HUES6 (cell line): ENCODE measurements at regions not wholly inside any gene's neighbourhood (a gene's known extent, or its start where the extent isn't known, plus 50 kb on each side); places are given as distances from the start of the nearest gene placed in this dataset.

Experiments used
- H3K27ac ChIP-seq: 2 replicates; pipeline ENCODE4 v1.7.0; 2013; ENCODE audit warnings: low read depth, mild to moderate bottlenecking, low read length, inconsistent platforms
- H3K27me3 ChIP-seq: 2 replicates; pipeline ENCODE4 v1.6.1; 2013; ENCODE audit warnings: low read length; ENCODE audit not compliant: control insufficient read depth, insufficient read depth
- H3K36me3 ChIP-seq: 2 replicates; pipeline ENCODE4 v1.6.1; 2013; ENCODE audit warnings: low read length; ENCODE audit not compliant: control insufficient read depth, insufficient read depth
- H3K4me1 ChIP-seq: 2 replicates; pipeline ENCODE4 v1.6.1; 2013; ENCODE audit warnings: low read length; ENCODE audit not compliant: control insufficient read depth, insufficient read depth
- H3K4me3 ChIP-seq: 2 replicates; pipeline ENCODE4 v1.5.1; 2013; ENCODE audit warnings: low read depth, low read length
- H3K9ac ChIP-seq: one replicate; pipeline ENCODE4 v1.6.1; 2013; ENCODE audit warnings: mild to moderate bottlenecking, low read length
- H3K9me3 ChIP-seq: 2 replicates; pipeline ENCODE4 v1.6.1; 2013; ENCODE audit warnings: low read depth, low read length; ENCODE audit not compliant: control insufficient read depth, insufficient read depth

GRCh38 chr16:73356401-73357079, 308.6 kb upstream of the ZFHX3 start:
- H3K4me1 ChIP-seq: peaks cover 15% of the 10 kb centered on the region
- H3K27me3 ChIP-seq: no peaks in the 10 kb centered on the region
- no peaks in the 10 kb centered on the region for H3K9me3 ChIP-seq
- no peak overlapping the region for H3K9ac ChIP-seq
- H3K27ac ChIP-seq: no peak overlapping the region
- H3K36me3 ChIP-seq: no peaks in the 10 kb centered on the region
- H3K4me3 ChIP-seq: no peak overlapping the region

- H3K36me3 ChIP-seq: no peaks in the 10 kb centered on the region
- H3K4me1 ChIP-seq: peaks cover 15% of the 10 kb centered on the region
- H3K9me3 ChIP-seq: no peaks in the 10 kb centered on the region
- H3K27me3 ChIP-seq: no peaks in the 10 kb centered on the region
- H3K27ac ChIP-seq: no peak overlapping the region
- H3K4me3 ChIP-seq: no peak overlapping the region
- no peak overlapping the region for H3K9ac ChIP-seq
Measured at GRCh38 chr16:73355981-73356380, 308.1 kb upstream of the ZFHX3 start.

GRCh38 chr16:73354434-73354833, 306.5 kb upstream of the ZFHX3 start:
- no peaks in the 10 kb centered on the region for H3K9me3 ChIP-seq
- no peak overlapping the region for H3K4me3 ChIP-seq
- no peak overlapping the region for H3K9ac ChIP-seq
- no peak overlapping the region for H3K27ac ChIP-seq
- peaks cover 15% of the 10 kb centered on the region for H3K4me1 ChIP-seq
- no peaks in the 10 kb centered on the region for H3K36me3 ChIP-seq
- no peaks in the 10 kb centered on the region for H3K27me3 ChIP-seq

GRCh38 chr16:73350707-73351452, 303.0 kb upstream of the ZFHX3 start:
- no peak overlapping the region for H3K9ac ChIP-seq
- no peaks in the 10 kb centered on the region for H3K27me3 ChIP-seq
- H3K36me3 ChIP-seq: no peaks in the 10 kb centered on the region
- H3K4me1 ChIP-seq: peaks cover 6% of the 10 kb centered on the region
- H3K4me3 ChIP-seq: no peak overlapping the region
- H3K9me3 ChIP-seq: no peaks in the 10 kb centered on the region
- H3K27ac ChIP-seq: no peak overlapping the region

GRCh38 chr16:73347500-73348375, 299.8 kb upstream of the ZFHX3 start:
- H3K9ac ChIP-seq: no peak overlapping the region
- H3K4me3 ChIP-seq: no peak overlapping the region
- no peaks in the 10 kb centered on the region; the same call in 1 of the 2 replicates for H3K4me1 ChIP-seq
- H3K36me3 ChIP-seq: no peaks in the 10 kb centered on the region
- no peaks in the 10 kb centered on the region for H3K9me3 ChIP-seq
- no peak overlapping the region for H3K27ac ChIP-seq
- 0 out of 2 replicates have a peak, but pooled peaks cover 2% of the 10 kb centered on the region for H3K27me3 ChIP-seq

- Histone ChIP-seq H3K9ac (no peak overlapping the region), H3K27ac (no peak overlapping the region), H3K27me3 (peaks cover 11% of the 10 kb centered on the region; the same call in 1 of the 2 replicates), H3K4me3 (no peak overlapping the region), H3K9me3 (no peaks in the 10 kb centered on the region), H3K4me1 (no peaks in the 10 kb centered on the region; the same call in 1 of the 2 replicates), H3K36me3 (no peaks in the 10 kb centered on the region)
Measured at GRCh38 chr16:73339821-73340220, 291.9 kb upstream of the ZFHX3 start.

- peaks cover 8% of the 10 kb centered on the region; the same call in 1 of the 2 replicates for H3K4me1 ChIP-seq
- no peaks in the 10 kb centered on the region for H3K9me3 ChIP-seq
- no peak overlapping the region for H3K9ac ChIP-seq
- H3K4me3 ChIP-seq: no peak overlapping the region
- H3K27ac ChIP-seq: no peak overlapping the region
- no peaks in the 10 kb centered on the region for H3K36me3 ChIP-seq
- H3K27me3 ChIP-seq: peaks cover 17% of the 10 kb centered on the region
Measured at GRCh38 chr16:73337373-73338296, 289.7 kb upstream of the ZFHX3 start.

- Histone ChIP-seq H3K9me3 (no peaks in the 10 kb centered on the region), H3K27ac (no peak overlapping the region), H3K9ac (no peak overlapping the region), H3K4me3 (no peak overlapping the region), H3K4me1 (peaks cover 8% of the 10 kb centered on the region), H3K27me3 (peaks cover 8% of the 10 kb centered on the region), H3K36me3 (no peaks in the 10 kb centered on the region)
Measured at GRCh38 chr16:73329358-73330286, 281.7 kb upstream of the ZFHX3 start.

GRCh38 chr16:73326770-73327470, 279.0 kb upstream of the ZFHX3 start:
- H3K9me3 ChIP-seq: no peaks in the 10 kb centered on the region
- H3K36me3 ChIP-seq: no peaks in the 10 kb centered on the region
- H3K4me3 ChIP-seq: no peak overlapping the region
- H3K27ac ChIP-seq: no peak overlapping the region
- no peaks in the 10 kb centered on the region for H3K27me3 ChIP-seq
- no peak overlapping the region for H3K9ac ChIP-seq
- no peaks in the 10 kb centered on the region; the same call in 1 of the 2 replicates for H3K4me1 ChIP-seq
